HT-29 (cell line): ENCODE measurements at regions not wholly inside any gene's neighbourhood (a gene's known extent, or its start where the extent isn't known, plus 50 kb on each side); places are given as distances from the start of the nearest gene placed in this dataset.
"Not testable (repeated sequence)": the region's sequence is repeated elsewhere in the genome, so short reads cannot be mapped to it uniquely, and the experiment has no call there.

Experiments used
- DNase-seq: peaks from one replicate; pipeline ENCODE4 v3.0.0-alpha.2; 2015; ENCODE audit warnings: low spot score

- DNase-seq, result no peak
These were observed 300.3 kb upstream of the GRAMD2B start for GRCh38 chr5:126122942-126123341.

GRCh38 chr5:126124706-126125345 is 298.4 kb upstream of the GRAMD2B start:
- no peak for DNase-seq

- no peak for DNase-seq
These were observed 297.8 kb upstream of the GRAMD2B start for GRCh38 chr5:126125407-126125806.

GRCh38 chr5:126126574-126126973 is 296.6 kb upstream of the GRAMD2B start:
- DNase-seq, result no peak

- not testable (repeated sequence) for DNase-seq
These were observed 295.8 kb upstream of the GRAMD2B start for GRCh38 chr5:126127371-126127770.

- DNase-seq, result peak; percentile 4
These were observed 293.8 kb upstream of the GRAMD2B start for GRCh38 chr5:126129431-126129830.

GRCh38 chr5:126133424-126133823 is 289.8 kb upstream of the GRAMD2B start:
- DNase-seq, result no peak

GRCh38 chr5:126137891-126138280 is 285.3 kb upstream of the GRAMD2B start:
- DNase-seq, result no peak

- peak; percentile 26 for DNase-seq
These were observed 284.8 kb upstream of the GRAMD2B start for GRCh38 chr5:126138281-126138931.

GRCh38 chr5:126139086-126139485 is 284.1 kb upstream of the GRAMD2B start:
- no peak for DNase-seq

GRCh38 chr5:126139773-126140172 is 283.4 kb upstream of the GRAMD2B start:
- DNase-seq, result no peak

GRCh38 chr5:126143622-126144021 is 279.6 kb upstream of the GRAMD2B start:
- no peak for DNase-seq

GRCh38 chr5:126150319-126150718 is 272.9 kb upstream of the GRAMD2B start:
- DNase-seq, result not testable (repeated sequence)

- DNase-seq, result not testable (repeated sequence)
These were observed 267.9 kb upstream of the GRAMD2B start for GRCh38 chr5:126155298-126155697.

- no peak for DNase-seq
These were observed 256.8 kb upstream of the GRAMD2B start for GRCh38 chr5:126166368-126166767.

GRCh38 chr5:126168785-126169184 is 254.4 kb upstream of the GRAMD2B start:
- DNase-seq, result no peak

GRCh38 chr5:126171916-126172315 is 251.3 kb upstream of the GRAMD2B start:
- no peak for DNase-seq

- no peak for DNase-seq
These were observed 250.4 kb upstream of the GRAMD2B start for GRCh38 chr5:126172812-126173211.

- no peak for DNase-seq
These were observed 244.7 kb upstream of the GRAMD2B start for GRCh38 chr5:126178521-126178920.

- no peak for DNase-seq
These were observed 240.1 kb upstream of the GRAMD2B start for GRCh38 chr5:126182971-126183695.

- DNase-seq, result no peak
These were observed 238.7 kb upstream of the GRAMD2B start for GRCh38 chr5:126184474-126184873.

- DNase-seq, result no peak
These were observed 237.0 kb upstream of the GRAMD2B start for GRCh38 chr5:126186210-126186609.

GRCh38 chr5:126188804-126189203 is 234.4 kb upstream of the GRAMD2B start:
- no peak for DNase-seq
